SK-N-SH treated with all-trans-retinoic acid at 6 μM for 48 hours (cell line): ENCODE measurements at regions not wholly inside any gene's neighbourhood (a gene's known extent, or its start where the extent isn't known, plus 50 kb on each side); places are given as distances from the start of the nearest gene placed in this dataset.

Experiments
- SNAI2 ChIP-seq: fragments of 250-450 bp; sonication (Bioruptor Pico); IDR thresholded peaks from 2 replicates; pipeline ENCODE4 v1.5.0; 2020; ENCODE audit warnings: mild to moderate bottlenecking, moderate library complexity
- TF ChIP-seq, protein P1 (sequence below): fragments of 250-450 bp; sonication (Bioruptor Pico); IDR thresholded peaks from 2 replicates; pipeline ENCODE4 v1.8.0; 2020; ENCODE audit warnings: mild to moderate bottlenecking, moderate library complexity, borderline replicate concordance

DNA sequence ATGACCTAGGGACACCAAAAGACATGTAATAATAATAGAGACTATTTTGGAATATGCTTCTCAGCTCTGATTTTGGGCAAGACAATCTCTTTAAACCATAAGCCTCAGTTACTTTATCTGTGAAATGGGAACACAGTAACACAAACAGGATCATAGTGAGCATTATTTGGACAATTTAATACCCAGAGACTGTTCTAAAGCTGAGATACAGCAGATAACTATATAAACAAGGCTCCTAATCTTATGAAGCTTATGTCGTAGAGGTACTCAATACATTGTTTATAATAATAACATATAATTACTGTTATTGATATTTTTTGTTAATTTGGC, 250.8 kb downstream of the SEC61B start:
- no peak for TF ChIP-seq SNAI2 (CRISPR knock-in tag)
- TF ChIP-seq, protein P1, sequence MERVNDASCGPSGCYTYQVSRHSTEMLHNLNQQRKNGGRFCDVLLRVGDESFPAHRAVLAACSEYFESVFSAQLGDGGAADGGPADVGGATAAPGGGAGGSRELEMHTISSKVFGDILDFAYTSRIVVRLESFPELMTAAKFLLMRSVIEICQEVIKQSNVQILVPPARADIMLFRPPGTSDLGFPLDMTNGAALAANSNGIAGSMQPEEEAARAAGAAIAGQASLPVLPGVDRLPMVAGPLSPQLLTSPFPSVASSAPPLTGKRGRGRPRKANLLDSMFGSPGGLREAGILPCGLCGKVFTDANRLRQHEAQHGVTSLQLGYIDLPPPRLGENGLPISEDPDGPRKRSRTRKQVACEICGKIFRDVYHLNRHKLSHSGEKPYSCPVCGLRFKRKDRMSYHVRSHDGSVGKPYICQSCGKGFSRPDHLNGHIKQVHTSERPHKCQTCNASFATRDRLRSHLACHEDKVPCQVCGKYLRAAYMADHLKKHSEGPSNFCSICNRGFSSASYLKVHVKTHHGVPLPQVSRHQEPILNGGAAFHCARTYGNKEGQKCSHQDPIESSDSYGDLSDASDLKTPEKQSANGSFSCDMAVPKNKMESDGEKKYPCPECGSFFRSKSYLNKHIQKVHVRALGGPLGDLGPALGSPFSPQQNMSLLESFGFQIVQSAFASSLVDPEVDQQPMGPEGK (CRISPR knock-in tag) = no peak
